NCI-H526 treated with DMSO at 0.1 percent for 48 hours (cell line): ENCODE measurements at regions not wholly inside any gene's neighbourhood (a gene's known extent, or its start where the extent isn't known, plus 50 kb on each side); places are given as distances from the start of the nearest gene placed in this dataset.

Experiments used
- DNase-seq: peaks from one replicate; lab custom pipeline; 2025; lab: John Stamatoyannopoulos, UW

DNA sequence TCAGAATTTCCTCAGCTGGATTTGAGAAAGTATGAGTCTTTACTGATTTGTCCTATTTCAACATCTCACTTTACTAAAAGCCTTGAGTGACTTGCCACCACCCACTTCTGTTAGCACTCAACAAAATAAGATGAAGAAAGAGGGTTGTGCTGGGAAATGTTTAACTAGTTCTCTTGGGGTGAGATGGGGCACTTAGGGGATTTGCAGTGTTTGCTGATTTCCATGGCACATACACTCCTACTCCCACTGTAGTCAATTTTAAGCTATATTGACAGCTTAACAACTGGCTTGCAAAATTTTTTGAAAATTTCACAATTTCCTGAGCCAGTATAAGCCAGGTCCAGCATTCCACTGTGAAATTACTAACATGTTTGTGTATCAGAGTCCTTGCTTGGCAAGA, 463.1 kb upstream of the ARHGEF26 start:
- no peak for DNase-seq

DNA sequence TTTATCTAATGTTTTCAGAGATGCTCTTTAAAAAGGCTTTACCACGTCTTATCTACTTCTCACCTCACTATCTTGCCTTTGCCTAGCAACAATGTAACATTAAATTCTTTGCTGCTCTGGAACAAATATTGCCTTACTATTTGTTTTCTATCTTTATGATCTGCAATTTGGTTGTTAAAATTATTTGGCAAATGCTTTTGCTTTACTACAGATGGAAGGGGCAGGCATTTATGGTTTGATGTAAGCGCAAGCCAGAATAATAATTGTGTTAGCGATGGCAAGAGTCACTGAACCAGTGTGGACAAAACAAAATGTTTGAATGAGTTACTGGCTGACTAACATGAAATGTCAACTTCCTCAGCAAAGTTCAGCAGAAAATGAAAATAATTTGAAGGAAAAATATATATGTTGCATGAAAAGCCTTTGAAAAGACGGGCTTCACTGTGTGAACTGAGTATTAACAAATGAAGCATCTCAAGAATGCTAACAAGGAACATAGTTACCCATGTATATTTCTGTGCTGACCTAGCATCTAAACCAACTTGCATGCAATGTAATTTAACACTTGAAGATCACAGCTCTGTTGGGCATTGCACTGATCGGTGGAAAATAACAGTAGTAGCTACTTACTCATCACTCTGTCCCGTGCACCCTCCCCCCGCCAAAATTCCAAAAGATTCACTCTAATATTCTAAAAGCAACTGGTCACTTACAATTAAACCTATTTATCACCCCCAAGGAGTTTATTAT, 454.0 kb upstream of the ARHGEF26 start:
- no peak for DNase-seq

DNA sequence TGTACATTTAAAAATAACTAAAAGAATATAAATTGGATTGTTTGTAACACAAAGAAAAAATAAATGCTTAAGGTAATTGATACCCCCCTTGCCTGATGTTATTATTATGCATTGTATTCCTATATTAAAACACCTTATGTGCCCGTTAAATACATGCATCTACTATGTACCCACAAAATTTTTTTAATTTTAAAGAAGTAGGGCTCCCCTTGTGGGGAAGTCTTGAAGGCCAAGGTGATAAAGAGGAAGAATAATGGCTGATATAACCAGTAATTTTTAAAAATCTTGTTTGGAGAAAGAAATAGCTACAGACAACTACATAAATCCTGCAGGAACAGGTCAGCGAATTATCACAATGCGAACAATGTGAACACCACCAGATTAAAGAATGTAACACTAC, 451.7 kb upstream of the ARHGEF26 start:
- DNase-seq: no peak

DNA sequence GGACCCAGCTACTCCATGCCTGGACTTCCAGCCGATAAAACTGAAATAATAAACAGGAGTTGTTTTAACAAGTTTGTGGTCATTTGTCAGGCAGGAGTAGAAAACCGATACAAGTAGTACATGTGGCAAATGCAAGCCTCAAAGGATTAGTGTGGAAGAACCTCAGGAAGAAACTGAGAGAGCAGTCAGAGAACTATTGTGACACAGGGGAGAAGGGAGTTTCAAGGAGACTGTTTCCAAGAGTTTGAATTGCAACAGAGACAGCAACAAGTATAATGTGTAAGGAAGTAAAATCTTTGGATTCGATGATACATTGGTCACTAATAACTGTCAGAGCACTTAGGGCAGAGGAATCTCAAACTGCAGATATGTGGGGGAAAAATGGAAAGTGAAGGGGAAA, 450.6 kb upstream of the ARHGEF26 start:
- no peak for DNase-seq

DNA sequence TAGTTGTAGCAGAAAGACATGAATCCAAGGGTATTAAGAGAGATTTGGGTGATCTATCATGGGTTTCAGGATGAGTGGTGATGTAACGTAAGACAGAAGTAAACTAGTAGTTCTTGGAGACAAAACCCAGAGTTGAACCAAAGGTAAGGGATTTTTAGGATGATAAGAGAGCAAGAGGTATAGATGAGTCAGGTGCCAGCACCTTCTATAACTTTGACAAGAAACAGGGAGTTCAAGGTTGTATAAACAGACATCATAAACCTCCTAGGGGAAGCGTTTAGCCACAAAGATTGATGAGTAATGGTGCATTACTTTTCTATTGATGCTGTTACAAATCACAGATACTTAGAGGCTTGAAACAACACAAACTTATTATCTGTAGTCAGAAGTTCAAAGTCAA, 447.3 kb upstream of the ARHGEF26 start:
- no peak for DNase-seq

DNA sequence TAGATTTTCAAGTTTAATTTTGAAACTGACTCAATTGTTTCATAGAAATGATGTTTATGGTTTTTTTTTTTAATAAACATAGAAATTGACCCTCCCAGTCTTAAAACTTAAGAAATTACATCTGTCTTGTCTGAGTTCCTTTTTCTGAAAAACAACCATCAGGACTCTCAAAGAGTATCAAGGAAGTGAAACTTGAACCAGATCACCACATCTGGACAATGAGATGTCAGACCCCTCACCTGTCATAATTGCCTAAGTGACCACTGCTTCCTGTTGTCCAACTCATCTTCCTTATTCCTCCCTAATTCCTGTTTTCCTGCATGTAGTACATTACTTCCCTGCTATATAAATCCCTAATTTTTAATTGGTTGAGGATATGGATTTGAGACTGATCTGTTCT, 441.5 kb upstream of the ARHGEF26 start:
- no peak for DNase-seq

DNA sequence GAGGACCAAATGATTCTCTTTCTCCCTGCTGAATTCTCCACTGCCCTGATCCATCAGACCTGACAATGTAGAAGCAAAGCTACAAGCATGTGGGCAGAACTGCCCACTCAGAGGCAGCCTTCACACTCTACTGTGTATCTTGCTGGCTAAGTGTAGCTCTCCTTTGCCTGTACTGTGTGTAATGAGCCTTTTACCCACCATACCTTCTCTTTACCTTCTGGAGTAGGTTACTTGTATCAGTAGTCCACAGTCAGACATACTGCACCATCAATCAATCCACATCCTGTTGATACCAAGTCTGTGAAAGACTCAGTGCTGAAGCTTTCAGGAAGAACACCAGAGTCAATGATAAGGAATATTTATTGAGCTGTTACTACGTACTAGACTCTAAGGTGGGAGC, 440.7 kb upstream of the ARHGEF26 start:
- DNase-seq: no peak

DNA sequence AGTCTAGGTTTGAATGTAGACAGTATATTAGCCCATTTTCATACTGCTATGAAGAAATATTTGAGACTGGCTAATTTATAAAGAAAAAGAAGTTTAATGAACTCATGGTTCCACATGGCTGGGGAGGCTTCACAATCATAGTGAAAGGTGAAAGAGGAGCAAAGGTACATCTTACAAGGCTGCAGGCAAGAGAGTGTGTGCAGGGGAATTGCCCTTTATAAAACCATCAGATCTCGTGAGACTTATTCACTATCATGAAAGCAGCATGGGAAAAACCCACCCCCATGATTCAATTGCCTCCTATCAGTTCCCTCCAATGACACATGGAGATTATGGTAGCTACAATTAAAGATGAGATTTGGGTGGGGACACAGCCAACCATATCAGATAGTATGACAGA, 440.1 kb upstream of the ARHGEF26 start:
- no peak for DNase-seq

DNA sequence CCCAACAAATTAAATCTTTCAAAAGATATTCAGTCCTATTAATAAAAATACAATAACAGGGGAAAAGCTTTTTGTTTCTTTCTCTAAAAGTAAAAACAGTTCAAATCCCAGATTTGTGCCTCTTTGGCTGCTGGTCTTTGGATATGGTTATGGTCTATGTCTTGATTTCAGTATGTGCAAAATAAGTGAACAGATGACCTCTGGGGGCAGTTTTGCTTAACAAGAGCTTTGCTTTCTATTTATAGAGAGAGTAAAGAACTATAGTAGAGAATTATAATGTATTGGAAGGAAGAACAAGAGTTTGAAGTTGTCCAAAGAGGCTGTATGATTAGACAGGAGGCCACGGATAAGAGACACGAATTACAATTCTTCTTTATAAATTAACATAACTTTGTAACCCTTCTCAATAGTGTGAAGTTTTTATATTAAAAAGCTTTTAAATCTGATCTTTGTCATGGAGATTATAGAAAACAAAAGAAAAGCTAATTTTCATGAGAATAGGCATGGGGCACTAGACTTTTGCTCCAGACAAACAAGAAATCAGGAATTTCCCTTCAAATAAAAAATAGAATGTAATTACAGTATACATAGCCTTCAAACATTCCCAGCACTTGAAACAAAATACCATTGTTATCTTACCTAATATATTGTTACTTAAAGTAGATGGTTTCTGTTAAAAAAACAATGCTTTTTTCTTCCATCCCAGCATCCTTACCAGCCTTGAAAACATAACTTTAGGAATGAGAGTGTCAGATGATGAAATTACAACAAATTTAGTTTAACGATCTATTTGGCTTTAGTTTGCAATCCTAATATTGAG, 432.7 kb upstream of the ARHGEF26 start:
- no peak for DNase-seq

DNA sequence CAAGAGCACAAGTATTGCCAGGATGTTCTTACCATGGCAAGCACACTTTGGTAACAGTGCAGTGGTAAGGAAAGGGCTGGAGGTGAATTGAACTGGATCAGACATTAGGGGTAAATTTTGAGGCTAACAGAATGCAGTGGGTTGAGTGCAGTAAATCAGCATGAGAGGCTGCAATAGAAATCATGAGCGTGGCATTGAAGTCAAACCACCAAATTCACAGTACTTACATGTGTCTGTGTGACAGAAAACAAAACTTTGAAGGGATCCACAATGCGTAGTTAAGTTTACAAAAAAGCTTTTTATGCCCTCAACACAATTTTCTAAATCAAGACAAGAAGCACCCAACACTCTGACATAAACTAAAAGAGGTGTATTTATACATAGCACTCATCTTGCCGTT, 428.0 kb upstream of the ARHGEF26 start:
- no peak for DNase-seq

DNA sequence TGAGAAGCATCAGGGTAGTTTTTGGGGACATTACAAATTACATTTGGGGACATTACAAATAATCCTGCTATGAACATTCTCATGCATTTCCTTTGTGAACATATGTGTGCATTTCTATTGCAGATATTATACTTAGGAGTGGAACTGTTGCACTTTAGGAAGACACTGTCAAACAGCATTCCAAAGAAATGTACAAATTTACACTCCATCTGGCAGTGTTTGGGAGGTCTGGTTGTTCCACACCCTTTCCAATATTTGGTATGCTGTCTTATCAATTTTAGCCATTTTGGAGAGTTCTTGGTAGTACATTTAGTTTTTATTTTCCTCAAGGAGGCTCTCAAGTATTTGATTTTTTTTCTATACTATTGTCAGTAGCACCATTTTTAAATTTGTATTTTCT, 419.1 kb upstream of the ARHGEF26 start:
- no peak for DNase-seq

DNA sequence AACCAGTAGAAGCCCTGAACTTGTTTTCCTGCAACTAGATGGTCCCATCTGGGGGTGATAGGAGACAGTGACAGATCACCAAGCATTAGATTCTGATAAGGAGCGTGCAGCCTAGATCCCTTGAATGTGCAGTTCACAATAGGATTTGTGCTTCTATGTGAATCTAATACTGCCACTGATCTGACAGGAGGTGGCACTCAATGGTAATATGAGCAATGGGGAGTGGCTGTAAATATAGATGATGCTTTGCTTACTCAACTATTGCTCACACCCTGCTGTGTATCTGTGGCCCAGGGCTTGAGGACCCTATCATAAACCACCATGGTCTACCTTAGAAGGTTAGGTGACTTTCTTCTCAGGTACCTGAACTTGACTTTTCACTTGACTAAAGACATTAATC, 417.1 kb upstream of the ARHGEF26 start:
- no peak for DNase-seq

DNA sequence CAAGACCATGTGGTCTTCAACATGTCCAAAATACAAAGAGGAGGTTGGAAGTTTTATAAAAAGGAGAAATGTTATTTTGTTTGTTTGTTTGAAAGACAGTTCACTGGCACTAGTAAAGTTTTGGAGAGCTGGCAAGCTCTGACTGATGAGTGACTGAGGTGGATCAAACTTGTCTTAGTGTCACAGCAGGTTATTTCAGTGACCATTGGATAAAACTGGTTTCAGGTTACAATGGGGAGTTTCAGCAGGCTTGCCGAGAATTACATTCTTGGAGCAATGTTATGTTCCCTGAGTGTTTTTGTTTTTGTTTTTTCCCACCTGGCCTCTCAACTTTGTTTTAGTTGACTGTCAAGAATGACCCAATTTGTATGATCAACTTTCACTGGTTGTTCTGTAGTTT, 414.5 kb upstream of the ARHGEF26 start:
- no peak for DNase-seq

DNA sequence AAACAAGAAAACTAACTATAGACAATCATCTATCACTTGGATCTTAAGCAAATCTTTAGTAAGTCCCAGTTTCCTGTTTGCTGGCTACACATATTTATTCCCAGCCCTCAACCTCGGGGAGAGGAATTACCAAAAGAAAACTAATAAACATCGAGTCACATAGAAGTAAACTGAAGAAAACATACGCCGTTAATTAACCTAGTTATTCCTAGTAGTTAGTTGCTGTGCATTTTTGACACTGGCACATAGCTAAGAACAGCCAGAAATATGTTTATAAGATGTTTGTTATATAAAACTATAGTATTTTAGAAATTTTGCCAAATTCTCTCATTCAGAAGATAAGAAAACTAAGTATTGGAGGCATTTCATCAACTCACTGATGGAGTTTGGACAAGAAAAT, 407.2 kb upstream of the ARHGEF26 start:
- DNase-seq: no peak

DNA sequence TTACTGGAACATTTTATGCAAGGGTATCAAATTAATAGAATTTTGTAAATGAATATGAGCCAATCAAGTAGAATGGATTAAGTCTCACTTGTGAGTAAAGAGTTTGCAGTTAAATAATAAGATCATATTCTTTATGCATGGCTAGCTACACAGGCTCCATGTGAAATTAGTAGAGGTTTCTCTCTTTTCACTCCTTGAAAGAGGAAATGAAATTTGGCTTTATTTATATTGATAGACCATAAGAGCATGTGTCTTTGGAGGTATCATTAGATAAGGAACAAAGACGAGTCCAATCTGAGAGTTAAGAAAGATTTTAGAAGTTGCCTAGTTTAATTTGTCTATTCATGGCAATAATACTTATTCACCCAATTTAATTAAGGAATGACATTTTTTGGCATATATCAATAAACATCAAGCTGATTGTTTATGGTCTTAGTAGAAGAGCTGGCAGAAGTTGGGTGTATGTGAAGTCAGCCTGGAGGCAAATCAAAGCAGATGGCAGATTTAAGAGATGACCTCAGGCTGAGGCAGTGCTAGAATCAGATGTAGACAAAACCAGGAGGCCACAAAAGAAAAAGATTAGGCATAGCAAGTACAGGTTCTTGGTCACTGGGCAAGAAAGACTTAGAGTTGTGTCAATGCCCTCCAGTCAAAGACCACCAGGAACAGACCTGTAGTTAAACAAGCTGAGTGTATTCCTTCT, 406.5 kb upstream of the ARHGEF26 start:
- no peak for DNase-seq

DNA sequence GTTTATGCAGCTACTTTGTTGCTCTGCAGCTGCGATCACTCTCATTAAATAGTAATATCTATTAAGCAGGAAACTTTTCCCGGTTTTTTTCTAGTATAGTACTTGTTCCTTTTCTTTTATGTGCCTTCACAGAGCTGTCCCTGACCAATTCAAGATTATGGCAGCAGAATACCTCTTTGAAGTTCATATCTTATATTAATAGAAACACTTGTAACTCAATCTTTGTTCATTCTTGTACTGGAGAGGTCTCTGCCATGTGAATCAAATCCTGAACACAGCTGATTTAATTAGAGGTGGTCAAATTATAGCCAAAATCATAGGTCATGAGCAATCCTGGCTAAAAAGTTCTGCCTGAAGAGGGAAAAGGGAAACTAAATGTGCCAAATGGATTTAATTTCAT, 399.0 kb upstream of the ARHGEF26 start:
- no peak for DNase-seq

DNA sequence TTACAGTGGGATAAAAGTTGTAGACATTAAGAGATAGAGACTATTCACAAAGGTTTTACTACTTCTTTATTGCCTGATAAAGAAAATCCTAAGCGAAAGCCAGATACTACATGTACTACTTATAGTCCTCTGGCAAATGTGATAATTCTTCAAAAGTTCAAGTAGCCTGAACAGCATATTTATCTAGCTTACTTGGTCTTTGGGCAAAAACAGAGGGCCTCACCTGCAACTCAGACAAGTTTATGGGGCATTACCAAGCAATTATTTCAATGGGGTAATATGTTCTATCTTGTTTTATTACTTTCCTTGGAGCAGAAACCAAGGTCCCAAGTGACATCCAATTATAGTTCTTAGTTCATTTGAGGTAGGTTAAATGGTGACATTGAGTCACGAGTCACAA, 390.1 kb upstream of the ARHGEF26 start:
- no peak for DNase-seq

DNA sequence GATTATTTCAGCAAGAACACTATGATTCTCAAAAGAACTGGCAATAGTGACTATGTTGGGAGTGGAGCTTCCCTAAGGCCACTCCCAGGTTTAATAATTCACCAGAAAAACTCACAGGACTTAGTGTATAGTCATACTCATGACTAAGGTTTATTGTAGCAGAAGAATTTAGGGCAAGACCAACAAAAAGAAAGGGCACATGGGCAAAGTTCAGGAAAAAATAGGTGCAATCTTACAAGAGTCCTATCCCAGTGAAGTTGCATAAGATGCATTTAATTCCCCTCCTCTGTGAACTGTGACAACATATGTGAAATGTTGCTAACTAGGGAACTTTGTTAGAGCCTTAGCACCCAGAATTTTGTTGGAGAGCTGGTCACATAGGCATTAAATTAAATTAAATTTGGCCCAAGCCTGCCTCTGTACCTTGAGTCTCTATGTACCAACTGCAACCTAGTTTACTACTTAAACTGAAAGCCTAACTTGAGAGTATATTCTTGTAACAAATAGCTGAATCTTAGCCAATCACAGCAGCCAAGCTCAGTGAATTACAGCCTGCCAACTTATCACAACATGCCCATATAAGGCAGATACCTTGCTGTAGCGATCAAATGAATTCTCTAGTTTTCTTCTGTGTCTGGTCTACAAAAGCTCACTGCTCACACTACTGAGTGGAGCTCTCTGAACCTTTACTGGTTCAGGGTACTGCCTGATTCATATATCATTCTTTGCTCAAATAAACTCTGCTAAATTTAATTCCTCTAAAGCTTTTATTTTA, 386.2 kb upstream of the ARHGEF26 start:
- DNase-seq: no peak

DNA sequence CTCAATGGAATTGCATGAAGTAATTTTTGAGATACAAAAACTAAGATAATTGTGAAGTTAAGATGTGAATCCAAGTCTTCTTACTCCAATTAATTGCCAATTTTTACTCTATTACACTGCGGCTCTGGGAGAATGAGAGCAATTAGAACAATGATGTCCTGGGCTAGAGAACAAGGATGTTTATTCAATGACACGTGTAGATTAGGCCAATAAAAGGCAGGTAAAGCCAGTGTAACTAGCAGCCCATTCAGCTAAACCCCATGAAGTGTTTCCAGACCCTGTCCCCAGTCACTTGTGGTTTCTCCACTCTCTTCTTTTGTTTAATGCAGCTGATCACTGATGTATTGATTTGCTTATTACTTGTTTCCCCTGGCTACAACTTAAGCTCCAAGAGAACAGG, 381.1 kb upstream of the ARHGEF26 start:
- no peak for DNase-seq

DNA sequence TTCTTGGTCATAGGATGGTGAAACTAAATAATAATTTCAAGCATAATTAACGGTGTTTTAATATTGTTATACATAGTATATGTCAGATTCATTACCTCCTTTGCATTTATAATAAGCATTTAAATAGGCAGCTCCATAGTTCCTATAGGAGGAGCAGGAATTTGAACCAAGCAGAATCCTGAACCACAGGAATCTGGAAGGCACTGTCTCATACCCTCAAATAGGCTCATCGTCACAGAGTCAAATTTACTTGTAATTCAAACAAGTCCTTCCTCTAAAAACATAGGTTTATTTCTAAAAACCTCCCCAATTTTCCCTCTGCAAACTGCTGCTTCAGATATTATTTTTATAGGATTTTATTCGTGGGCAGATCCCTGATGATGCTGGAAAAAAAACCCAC, 376.3 kb upstream of the ARHGEF26 start:
- DNase-seq: no peak

DNA sequence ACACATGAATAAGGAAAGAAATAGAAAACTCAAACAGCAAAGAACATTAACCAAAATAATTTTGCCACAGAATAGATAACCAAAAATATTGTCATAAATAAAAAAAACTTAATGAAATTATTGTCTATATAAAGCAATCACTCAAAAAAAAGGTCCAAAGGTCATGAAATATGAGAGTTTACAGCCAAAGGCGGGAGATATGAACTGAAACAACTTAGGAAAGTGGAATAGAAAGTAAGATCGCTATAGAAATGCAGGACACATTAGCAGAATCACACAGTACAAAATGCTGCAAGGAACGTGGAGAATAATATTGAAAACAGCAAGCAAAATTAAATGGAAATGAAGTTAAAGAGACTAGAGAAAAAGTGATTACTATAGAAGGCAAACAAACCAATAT, 375.0 kb upstream of the ARHGEF26 start:
- DNase-seq: no peak

DNA sequence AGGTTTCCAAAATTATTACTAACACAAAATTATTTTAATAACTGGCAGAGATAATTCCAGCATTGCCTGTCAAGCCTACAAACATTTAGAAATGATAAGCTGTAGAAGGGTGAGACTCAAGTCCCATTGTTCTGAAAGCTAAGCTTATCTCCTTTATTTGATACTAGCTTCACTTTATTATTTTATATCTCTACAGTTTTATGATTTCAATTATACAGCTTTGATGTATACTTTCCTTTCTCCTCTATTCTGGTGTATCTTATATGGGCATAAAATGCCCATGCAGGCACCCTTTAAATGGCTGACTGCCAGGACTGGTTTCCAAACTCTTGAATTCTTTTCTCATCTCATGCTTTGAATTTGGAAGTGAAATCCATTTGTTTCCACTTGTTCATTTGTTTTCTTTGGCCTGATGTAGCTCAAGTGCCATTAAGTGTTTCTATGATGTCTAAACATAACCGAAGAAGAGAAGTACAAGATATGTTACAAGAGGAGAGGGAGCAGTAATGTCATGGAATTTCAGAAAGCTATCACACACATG, 372.1 kb upstream of the ARHGEF26 start:
- no peak for DNase-seq
